Middle frontal gyrus (tissue), 1 donor: ENCODE measurements at regions not wholly inside any gene's neighbourhood (a gene's known extent, or its start where the extent isn't known, plus 50 kb on each side); places are given as distances from the start of the nearest gene placed in this dataset.
A peak's percentile ranks its signal among the peaks of the same experiment; 100 is the strongest.

Experiments
- DNase-seq: peaks from one replicate; pipeline ENCODE4 v3.0.0-alpha.2; 2015; ENCODE audit warnings: low spot score; ENCODE audit errors: extremely low spot score

DNA sequence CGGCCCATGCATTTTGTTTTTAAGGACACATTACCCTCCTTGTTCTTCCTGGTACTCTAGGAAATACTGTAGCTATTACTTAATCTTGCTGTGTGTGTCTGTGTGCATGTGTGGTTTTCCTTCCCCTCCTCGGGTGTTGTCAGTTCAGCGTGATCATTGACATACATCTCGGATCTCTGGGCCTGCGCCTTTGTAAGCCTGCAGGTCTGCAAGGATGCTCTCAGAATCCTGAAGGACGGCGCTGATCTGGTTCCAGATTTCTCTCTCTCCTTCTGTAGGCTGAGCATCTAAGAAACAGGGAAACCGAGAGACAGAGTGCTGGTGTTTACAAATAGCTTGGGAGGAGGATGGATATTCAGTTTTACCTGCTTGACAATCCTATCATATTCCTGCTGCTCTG, 100.2 kb downstream of the CYRIA start:
- DNase-seq = no peak

DNA sequence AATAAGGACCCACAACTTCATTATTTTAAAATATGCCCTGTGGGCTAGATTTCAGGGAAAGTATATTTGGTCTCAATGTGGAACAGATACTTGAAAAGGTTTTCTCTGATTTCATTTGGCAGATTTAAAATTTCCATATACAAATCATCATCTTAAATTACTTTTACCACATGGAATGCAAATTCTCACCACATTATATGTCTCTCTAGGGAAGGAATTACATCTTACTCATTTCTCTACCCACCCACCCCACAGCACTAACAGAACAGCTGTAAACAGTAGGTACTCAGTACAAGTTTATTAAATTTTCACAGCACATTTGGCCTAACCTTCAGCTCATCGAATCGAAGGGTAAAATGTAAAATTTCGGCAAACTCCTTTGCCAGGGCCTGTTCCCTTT, 104.0 kb downstream of the CYRIA start:
- no peak for DNase-seq

DNA sequence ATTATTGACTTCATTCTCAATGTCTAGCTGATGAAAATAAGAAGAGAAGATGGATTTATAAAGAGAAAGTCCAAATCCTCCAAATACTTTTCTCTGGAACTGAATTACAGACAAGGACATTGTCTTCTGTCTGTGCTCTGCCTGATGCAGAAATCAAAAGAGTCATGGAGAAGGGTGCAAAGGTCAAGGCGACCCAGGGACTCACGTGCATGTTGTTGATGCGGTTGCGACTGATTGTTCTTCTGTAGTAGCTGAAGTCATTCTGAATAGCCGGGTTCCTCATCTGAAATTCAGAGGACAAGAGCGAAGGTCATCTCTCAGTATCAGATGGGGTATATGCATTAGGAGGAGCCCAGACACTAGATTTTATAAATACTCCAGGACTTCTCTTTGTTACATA, 104.4 kb downstream of the CYRIA start:
- no peak for DNase-seq

DNA sequence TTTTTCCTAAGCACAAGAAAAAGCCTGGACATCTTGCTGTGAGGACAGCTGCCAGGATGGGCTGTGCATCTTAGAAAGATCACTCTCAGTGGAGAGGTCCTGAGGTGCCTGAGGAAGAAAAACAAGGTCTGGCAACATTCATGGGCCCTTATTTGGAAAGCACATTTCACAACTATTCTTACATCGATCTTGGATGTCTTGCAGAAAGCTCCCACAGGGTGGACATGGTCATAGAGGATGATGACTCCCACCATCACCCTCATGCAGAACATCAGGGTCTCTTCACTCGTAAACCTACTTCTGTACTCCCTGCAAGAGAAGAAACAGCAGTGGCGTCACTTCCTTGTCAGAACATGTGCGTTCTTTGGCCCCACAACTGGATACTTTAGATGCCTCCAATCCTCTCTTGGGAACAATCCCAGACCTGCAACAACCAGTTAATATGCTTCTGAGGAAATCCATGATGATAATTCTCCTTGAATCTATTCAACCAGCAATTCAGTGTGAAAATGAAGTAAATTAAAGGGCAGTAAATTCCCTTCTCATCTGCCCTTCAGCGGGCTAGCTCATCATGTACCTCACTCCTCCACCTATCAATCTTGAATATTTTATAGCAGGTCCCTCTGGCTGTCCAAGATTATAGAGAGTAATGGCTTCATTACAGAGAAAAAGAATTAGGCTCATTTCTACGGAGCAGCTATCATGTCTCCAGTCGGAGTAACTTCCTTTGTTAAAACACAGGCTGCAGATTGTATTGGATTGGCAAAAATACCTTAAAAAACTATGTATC, 106.2 kb downstream of the CYRIA start:
- no peak for DNase-seq

DNA sequence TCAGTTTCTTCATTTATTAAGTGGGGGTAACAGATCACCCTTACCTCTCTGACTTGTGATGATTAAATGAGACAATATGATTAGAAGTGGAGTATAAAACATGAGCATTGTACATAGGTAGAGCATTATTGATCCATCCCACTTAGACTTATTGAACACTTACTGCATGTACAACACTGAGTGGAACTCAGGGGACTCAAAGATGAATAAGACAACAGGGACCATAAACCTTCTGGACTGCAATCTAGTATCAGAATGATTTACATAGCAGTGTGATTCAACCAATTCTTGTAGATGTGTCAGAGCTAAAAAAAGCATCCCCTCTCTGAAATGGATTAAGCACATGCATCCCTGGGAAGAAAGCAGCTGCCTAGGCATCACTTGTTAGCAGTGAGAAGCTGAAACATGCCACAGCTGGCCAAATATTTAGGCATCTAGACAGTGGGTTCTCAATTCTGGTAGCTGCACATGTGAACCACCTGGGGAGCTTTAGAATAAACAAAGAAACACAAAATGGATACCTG, 111.5 kb downstream of the CYRIA start:
- no peak for DNase-seq

DNA sequence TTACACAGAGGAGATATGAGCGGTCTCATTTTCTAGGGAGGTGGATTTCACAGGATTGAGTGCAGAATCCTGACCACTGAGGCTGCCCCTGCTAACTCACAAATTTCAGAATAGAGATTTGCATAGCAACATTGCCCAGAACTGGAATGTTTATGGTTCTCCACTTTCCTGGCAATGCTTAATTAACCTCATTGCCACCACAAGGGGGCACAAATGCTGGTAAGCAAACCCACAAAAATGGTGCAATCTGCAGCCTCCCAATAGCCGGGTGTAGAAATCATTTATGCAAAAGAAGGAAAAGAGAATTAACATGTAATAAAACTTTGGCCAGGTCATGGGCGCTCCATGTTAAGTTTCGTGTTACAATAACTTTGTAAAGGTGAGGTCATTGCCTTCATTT, 112.4 kb downstream of the CYRIA start:
- DNase-seq = peak; percentile 40

DNA sequence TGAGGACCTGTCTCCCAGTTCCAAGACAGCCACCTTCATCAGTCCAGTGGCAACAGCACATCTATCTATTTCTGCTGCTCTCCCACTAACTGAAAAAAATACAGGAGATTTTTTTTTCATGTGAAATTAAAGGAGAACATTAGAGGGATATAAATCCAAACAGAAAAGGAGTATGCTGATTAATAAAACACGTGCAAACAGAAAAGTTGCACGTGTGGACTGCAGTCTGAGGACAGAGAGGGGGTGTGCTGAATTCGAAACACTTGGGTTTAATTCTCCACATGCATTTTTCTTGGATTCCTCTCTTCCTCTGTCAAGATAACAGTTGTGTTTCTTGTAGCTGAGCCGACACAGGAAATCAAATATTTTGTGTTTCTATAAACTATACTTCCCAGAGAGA, 113.4 kb downstream of the CYRIA start:
- no peak for DNase-seq

DNA sequence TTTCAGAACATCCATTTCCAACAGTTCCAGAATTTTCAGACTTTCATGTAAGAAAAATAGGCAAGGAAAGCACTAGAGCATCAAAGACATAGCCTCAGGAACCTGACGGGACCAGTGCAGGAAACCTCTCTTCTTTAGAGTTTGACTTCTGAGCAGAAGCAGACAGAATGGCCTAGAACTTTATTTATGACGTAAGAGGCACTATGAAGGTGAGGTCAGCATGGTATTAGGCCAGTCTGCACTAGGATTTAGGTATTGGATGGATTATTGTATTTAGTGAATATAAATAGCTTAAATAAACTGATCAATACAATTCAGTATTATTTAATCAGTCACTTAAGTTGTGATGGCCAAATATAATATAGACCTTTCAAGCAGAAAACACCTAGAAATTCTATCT, 117.6 kb downstream of the CYRIA start:
- no peak for DNase-seq

DNA sequence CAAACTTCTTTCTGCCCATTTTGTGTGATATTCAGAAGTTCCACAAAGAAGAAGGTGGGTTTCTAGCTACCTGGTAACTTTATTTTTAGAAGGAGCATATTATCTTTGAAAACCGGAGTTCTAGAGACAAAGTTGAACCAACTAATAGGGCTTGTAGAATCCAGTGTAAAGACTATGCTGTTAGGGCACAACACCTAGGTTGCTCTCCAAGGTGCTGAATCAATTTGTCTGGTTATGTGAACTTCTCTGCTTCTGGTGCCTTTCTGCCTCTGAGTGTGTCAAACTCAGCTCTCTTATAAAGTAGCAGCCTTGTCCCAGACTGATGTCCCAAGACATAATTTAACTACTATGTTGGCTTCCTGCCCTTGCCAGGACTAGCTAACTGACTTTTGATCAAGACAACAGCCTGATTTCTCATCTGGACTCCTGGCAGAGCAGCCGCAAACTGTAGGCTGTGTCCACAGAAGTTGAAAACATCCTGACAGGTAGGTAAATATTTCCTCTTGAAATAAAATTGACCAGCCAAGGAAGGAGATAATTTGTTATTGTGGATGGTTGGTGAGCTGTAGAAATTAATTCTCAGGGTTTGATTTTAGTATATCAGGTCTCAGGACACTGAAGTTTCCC, 119.4 kb downstream of the CYRIA start:
- DNase-seq = no peak

DNA sequence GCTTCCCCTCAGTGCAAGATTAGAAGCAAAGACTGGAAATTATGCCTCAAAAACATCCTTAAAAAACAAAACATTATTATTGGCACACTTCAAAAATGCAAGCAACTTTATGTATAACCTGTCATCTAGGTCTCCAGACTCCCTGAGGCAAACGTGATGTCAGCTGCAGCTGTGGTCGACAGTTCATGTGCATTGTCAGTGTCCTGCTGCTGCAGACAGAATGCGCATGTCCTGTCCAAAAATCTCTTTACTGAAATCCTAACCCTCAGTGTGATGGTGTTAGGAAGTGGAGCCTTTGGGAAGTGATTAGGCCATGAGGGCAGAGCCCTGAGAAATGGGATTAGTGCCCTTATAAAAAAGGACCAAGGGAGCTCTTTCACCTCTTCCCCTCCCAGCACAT, 126.9 kb downstream of the CYRIA start:
- no peak for DNase-seq

DNA sequence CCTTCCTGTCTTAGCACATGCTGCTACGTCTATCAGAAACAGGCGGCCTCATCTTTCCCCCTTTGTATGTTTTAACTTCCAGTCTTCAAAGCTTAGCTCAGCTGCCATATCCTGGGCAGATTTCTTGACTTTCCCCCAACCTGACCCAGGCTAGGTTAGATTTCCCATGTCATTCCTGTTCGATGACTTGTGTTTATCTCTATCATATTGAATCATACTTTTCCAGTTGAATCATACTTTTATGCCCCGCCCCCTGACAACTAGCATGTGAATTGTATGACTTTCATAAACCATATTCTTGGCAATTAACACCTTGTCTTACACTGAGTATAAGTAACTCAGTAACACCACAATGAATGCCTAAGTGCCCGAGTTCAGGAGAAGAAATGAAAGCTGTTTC, 128.3 kb downstream of the CYRIA start:
- no peak for DNase-seq

DNA sequence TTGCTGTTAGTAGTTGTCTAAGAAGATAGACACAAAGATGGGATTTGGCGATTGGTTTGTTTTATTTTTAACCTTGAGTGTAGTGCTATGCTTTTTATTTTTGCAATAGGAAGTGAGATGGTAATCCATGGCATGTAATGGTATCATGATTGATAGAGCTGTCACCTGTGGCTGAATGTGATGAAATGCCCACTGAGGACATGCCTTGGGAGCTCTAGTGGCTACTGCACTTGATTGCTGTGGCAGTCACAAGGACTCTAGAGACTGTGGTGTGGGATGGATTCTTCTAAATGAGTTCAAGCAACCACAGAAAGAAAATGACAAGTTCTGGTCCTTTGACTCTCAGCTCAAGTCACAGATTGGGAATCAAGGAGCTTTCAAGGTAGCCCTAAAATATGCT, 139.4 kb downstream of the CYRIA start:
- DNase-seq = no peak

DNA sequence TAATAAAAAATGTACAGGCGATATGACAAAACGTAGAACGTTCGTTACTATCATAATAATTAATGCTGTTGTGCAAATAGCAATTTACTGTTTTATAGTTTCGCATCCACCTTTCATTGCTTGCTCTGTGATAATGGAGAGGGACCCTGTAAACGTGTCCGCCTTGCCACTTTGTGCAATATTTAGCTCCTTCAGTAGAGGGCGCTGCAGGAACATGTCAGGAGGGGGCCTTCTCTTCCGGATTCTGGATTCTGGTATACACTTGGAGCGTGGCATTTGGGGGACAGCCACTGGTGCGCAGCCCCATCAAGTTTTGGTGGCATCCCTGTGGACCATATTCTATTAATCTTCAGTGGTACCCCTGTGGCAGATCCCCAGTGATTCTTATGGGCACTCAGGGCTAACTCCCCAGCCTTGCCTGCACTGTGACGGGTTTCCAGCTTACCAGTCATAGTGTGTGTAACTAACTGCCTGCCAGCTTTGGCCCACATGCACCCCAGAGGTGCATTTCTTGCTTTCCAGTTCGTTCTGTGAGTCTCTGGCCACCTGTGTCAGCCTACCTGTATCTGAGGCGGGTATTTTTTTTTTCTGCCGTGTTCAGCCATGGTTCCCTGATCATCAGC, 140.3 kb downstream of the CYRIA start:
- no peak for DNase-seq

DNA sequence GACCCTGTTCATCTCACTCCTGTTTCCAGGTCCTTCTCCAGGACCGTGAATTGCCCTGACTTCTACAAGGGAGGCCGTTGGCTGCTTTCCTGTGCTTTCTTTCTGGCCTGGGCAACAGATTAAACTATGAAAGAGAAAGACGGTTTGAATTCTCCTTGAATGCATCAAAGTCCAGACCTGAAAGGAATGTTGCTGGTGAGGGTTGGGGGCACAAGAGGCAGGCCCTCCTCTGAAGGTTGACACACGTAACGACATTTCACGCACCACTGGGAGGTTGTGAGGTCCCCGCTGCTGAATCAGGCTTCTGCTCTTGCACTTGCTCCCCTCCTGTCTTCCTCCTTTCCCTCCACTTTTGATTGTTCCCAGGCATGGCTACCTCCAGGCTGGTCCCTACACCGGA, 141.9 kb downstream of the CYRIA start:
- DNase-seq = no peak

DNA sequence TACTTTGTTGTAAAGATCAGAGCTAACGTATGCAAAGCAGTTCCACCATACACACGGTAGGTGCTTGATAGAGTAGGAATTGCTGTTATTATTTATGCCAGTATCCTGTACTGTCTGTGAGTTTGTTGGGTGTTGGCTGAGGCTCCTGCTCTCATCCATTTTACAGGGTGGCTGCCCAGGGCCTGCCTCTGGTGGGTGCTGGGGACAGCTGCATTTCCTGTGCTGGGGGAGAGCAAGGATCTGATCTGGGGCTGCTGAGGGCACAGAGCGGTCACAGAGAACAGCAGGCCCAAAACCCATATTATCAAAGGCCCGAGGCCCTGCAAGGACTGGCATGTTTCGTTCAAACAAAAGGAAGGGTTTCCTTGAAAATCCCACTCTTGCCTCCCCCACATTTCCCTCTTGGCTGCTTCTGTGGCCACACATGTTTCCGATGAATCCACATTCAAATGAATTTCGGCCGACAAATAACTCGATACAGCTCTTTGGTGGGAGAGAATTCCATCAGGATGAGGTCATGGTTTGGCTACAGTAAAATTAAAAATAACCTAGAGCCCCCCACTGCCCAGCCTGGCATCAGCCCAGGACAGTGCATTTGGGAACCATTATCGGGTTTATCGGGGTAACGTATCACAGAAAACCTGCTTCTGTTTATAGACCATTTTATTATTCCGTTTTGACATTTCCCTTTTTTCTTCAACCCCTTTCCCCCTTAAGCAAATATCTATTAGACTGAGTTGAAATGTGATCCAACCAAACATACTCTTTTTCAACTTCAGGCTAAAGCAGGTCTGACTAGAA, 143.4 kb downstream of the CYRIA start:
- no peak for DNase-seq

DNA sequence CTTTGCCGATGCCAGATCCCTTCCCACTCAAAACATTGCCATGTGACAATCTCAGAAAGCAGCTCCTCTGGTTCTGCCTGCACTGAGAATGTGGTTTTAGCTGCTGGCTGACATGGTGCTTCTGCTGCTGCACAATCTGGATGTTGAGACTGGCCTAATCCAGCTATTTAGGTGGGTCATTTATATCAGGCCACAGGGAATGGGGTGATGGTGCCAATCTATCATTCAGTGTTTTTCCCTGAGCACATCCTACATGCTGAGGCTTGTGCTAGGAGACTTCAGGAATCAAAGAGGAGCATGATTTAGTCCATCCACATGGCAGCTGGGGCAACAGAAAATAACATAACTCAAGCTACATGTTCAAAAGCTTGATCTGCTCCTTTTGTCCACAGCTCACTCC, 144.7 kb downstream of the CYRIA start:
- no peak for DNase-seq

DNA sequence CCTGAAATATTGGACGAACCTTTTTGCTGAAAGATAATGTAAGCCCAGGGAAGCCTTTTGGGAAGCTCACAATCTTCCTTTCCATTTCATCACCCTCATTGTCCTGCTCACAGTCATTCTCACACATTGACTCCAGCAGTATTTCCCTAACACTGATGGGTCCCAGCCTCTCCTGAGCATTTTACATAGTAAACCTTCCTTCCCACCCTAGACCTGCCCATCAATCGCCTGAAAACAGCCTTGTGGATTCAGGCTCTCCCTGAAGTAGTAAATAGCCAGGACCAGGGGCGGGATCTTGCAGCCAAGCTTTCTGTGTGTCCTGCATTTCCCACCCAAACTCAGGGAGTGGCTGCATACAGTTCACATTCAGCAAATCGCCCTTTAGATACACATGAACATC, 149.9 kb downstream of the CYRIA start:
- DNase-seq = no peak

DNA sequence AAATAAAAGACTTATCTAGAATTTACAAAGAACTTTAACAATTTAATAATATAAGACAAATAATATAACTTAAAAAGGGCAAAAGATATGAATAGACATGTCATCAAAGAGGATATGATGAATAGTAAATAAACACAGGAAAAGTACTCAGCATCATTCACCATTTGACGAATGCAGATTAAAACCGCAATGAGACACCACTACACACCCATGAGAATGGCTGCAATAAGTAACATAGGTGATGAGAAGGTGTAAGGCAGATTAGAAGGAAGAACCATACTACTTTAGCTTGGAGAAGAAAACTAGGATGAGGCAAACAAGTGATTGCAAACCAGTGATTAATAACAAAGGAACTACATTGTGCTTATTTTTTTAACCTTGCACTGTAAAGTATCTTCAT, 152.0 kb downstream of the CYRIA start:
- no peak for DNase-seq

DNA sequence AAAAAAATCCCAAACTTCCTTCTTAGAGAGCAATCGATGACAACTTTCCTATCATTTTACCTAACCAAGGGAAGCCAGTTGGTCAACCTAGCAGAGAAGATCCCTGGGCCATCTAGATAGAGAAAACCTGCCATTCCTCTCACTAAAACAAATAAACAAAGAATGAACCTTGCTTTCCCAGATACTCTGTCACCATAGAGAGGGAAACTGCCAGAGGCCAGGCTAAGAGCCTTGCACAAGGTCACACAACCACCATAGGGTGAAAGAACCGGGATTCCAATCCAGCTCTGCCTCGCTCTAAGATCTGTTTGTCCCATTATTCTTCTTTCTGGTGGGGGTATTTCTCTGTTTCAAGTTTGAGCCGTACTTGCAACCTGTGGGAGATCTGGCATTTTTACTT, 154.6 kb downstream of the CYRIA start:
- DNase-seq = no peak

DNA sequence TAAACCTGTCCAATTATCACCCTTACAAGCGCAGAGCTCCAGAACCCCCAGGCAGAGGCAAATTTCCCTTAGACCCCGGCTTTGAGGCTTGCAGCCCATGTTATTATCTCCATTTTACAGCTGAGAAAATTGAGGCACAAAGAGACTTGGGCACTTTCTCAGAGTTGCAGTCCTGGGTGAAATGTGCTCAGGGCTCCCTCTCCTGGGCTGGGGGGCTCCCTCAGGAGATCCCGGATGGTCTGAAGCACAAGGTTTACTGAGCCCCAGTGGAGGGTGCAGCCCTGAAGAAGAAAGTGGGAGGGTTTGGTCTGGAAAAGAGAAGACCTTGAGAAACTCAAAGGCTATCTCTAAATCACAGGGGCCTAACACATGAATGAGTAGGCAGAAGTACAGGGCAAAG, 156.6 kb downstream of the CYRIA start:
- DNase-seq = no peak

DNA sequence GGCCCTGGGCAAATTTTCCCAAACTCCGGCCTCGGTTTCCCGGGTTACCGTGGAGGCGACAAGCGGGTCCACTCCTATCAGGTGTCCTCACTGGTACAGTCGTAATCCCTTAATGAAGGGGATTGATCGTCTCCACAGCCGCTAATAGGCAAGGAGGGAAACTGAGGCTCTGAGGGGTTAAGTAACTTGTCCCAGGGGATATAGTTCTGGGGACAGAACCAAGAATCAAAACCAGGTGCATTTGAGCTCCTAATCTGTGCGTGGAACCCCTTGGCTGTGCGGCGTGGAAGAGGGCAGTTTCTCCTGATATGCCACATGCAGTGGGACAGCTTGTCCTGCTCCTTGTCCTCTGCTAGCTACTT, 157.2 kb downstream of the CYRIA start:
- DNase-seq = no peak
